ENCODE measurements at regions not wholly inside any gene's neighbourhood (a gene's known extent, or its start where the extent isn't known, plus 50 kb on each side); places are given as distances from the start of the nearest gene placed in this dataset.

GRCh38 chr5:173781816-173782670, 106.1 kb upstream of the CPEB4 start:
- H3K9me3 ChIP-seq (replicated peaks; ENCODE audit: insufficient read depth, low read length) = no peaks in the 10 kb centered on the region
- H3K4me2 ChIP-seq (ENCODE audit: low read depth, low read length) = no peak overlapping the region
- H4K20me1 ChIP-seq (ENCODE audit: insufficient read depth, low read length) = no peaks in the 10 kb centered on the region
- H3K79me2 ChIP-seq (ENCODE audit: low read length) = no peaks in the 10 kb centered on the region
- no peak for TF ChIP-seq EZH2 (optimal IDR thresholded peaks at IDR 0.05; ENCODE audit: low read depth, low read length)
- H2AFZ ChIP-seq (ENCODE audit: low read length) = no peak overlapping the region
- H3K4me3 ChIP-seq (ENCODE audit: low read length) = no peak overlapping the region
- no peaks in the 10 kb centered on the region for H3K9me2 ChIP-seq (replicated peaks; ENCODE audit: insufficient read depth, low read length)
- H3K9ac ChIP-seq (ENCODE audit: low read length) = no peak overlapping the region
- H3K4me1 ChIP-seq (ENCODE audit: low read length) = peaks cover 17% of the 10 kb centered on the region; the same call in 1 of the 2 replicates
- no peak for DNase-seq
- H3K27me3 ChIP-seq (replicated peaks; ENCODE audit: insufficient read depth, low read length) = no peaks in the 10 kb centered on the region
- no peaks in the 10 kb centered on the region for H3F3A ChIP-seq (ENCODE audit: insufficient read depth, low read length)
- H3K27ac ChIP-seq (ENCODE audit: low read length) = no peak overlapping the region
- no peaks in the 10 kb centered on the region for H3K36me3 ChIP-seq (replicated peaks; ENCODE audit: insufficient read depth, low read length)

GRCh38 chr5:173782671-173783101, 105.5 kb upstream of the CPEB4 start:
- H3K27ac ChIP-seq (ENCODE audit: low read length) = no peak overlapping the region
- no peaks in the 10 kb centered on the region for H3K36me3 ChIP-seq (replicated peaks; ENCODE audit: insufficient read depth, low read length)
- H3K9me3 ChIP-seq (replicated peaks; ENCODE audit: insufficient read depth, low read length) = no peaks in the 10 kb centered on the region
- H3K79me2 ChIP-seq (ENCODE audit: low read length) = no peaks in the 10 kb centered on the region
- no peaks in the 10 kb centered on the region for H3K27me3 ChIP-seq (replicated peaks; ENCODE audit: insufficient read depth, low read length)
- H3K9ac ChIP-seq (ENCODE audit: low read length) = no peak overlapping the region
- H4K20me1 ChIP-seq (ENCODE audit: insufficient read depth, low read length) = no peaks in the 10 kb centered on the region
- no peak for TF ChIP-seq EZH2phosphoT487 (IDR thresholded peaks at IDR 0.05; ENCODE audit: low read length)
- DNase-seq = no peak
- H2AFZ ChIP-seq (ENCODE audit: low read length) = no peak overlapping the region
- H3K9me2 ChIP-seq (replicated peaks; ENCODE audit: insufficient read depth, low read length) = no peaks in the 10 kb centered on the region
- H3F3A ChIP-seq (ENCODE audit: insufficient read depth, low read length) = no peaks in the 10 kb centered on the region
- no peak overlapping the region for H3K4me3 ChIP-seq (ENCODE audit: low read length)
- peaks cover 17% of the 10 kb centered on the region; the same call in 1 of the 2 replicates for H3K4me1 ChIP-seq (ENCODE audit: low read length)
- no peak overlapping the region for H3K4me2 ChIP-seq (ENCODE audit: low read depth, low read length)

- Histone ChIP-seq H3K27ac (ENCODE audit: low read length) (no peak overlapping the region), H3K4me1 (ENCODE audit: low read length) (peaks cover 17% of the 10 kb centered on the region; the same call in 1 of the 2 replicates), H3K79me2 (ENCODE audit: low read length) (no peaks in the 10 kb centered on the region), H3K4me2 (ENCODE audit: low read depth, low read length) (no peak overlapping the region), H3K4me3 (ENCODE audit: low read length) (no peak overlapping the region), H3K9ac (ENCODE audit: low read length) (no peak overlapping the region), H3K9me2 (replicated peaks; ENCODE audit: insufficient read depth, low read length) (no peaks in the 10 kb centered on the region), H3K27me3 (replicated peaks; ENCODE audit: insufficient read depth, low read length) (no peaks in the 10 kb centered on the region), H3K36me3 (replicated peaks; ENCODE audit: insufficient read depth, low read length) (no peaks in the 10 kb centered on the region), H4K20me1 (ENCODE audit: insufficient read depth, low read length) (no peaks in the 10 kb centered on the region), H3F3A (ENCODE audit: insufficient read depth, low read length) (no peaks in the 10 kb centered on the region), H3K9me3 (replicated peaks; ENCODE audit: insufficient read depth, low read length) (no peaks in the 10 kb centered on the region), H2AFZ (ENCODE audit: low read length) (no peak overlapping the region)
- no peak for DNase-seq
- TF ChIP-seq EZH2 (optimal IDR thresholded peaks at IDR 0.05; ENCODE audit: low read depth, low read length) (no peak), CTCF (IDR thresholded peaks at IDR 0.05; ENCODE audit: low read length) (no peak), EZH2phosphoT487 (IDR thresholded peaks at IDR 0.05; ENCODE audit: low read length) (no peak)
These were observed 104.8 kb upstream of the CPEB4 start for GRCh38 chr5:173783371-173783770.

- no peak overlapping the region for H3K4me3 ChIP-seq (ENCODE audit: low read length)
- no peak overlapping the region for H2AFZ ChIP-seq (ENCODE audit: low read length)
- H4K20me1 ChIP-seq (ENCODE audit: insufficient read depth, low read length) = no peaks in the 10 kb centered on the region
- no peaks in the 10 kb centered on the region for H3K9me2 ChIP-seq (replicated peaks; ENCODE audit: insufficient read depth, low read length)
- peaks cover 4% of the 10 kb centered on the region for H3F3A ChIP-seq (ENCODE audit: insufficient read depth, low read length)
- no peak overlapping the region for H3K9ac ChIP-seq (ENCODE audit: low read length)
- no peak for DNase-seq
- H3K27ac ChIP-seq (ENCODE audit: low read length) = no peak overlapping the region
- no peak overlapping the region for H3K4me2 ChIP-seq (ENCODE audit: low read depth, low read length)
- no peaks in the 10 kb centered on the region for H3K79me2 ChIP-seq (ENCODE audit: low read length)
- TF ChIP-seq EZH2 (optimal IDR thresholded peaks at IDR 0.05; ENCODE audit: low read depth, low read length) (no peak), CTCF (IDR thresholded peaks at IDR 0.05; ENCODE audit: low read length) (no peak), EZH2phosphoT487 (IDR thresholded peaks at IDR 0.05; ENCODE audit: low read length) (no peak)
- H3K36me3 ChIP-seq (replicated peaks; ENCODE audit: insufficient read depth, low read length) = no peaks in the 10 kb centered on the region
- no peaks in the 10 kb centered on the region for H3K9me3 ChIP-seq (replicated peaks; ENCODE audit: insufficient read depth, low read length)
- peaks cover 30% of the 10 kb centered on the region for H3K4me1 ChIP-seq (ENCODE audit: low read length)
- no peaks in the 10 kb centered on the region for H3K27me3 ChIP-seq (replicated peaks; ENCODE audit: insufficient read depth, low read length)
These were observed 102.7 kb upstream of the CPEB4 start for GRCh38 chr5:173785400-173785799.
